NCI-H146 (cell line): ENCODE measurements at regions not wholly inside any gene's neighbourhood (a gene's known extent, or its start where the extent isn't known, plus 50 kb on each side); places are given as distances from the start of the nearest gene placed in this dataset.

Experiments
- DNase-seq: peaks from one replicate; lab custom pipeline; 2025; lab: John Stamatoyannopoulos, UW

- no peak for DNase-seq
These were observed 156.8 kb upstream of the BCL6 start for GRCh38 chr3:187902041-187902471.

DNA sequence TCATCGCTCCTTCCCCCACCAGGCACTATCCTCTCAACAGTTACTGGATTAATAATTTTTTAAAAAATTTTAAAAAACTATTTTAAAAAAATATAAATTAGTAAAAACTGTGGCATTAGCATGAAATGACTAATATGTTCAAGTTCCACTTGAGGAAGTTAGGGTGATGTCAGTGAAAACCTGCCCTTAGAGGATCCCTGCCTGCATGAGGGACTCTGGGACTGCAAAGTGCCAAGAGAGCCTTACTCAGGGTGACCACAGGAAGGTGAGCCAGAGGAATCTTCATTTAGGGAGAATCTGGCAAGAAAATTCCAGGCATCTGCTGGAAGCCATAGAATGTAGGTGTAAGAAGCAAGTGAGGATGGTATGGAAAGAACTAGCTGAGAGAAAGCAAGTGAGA is 157.7 kb upstream of the BCL6 start:
- DNase-seq = no peak

DNA sequence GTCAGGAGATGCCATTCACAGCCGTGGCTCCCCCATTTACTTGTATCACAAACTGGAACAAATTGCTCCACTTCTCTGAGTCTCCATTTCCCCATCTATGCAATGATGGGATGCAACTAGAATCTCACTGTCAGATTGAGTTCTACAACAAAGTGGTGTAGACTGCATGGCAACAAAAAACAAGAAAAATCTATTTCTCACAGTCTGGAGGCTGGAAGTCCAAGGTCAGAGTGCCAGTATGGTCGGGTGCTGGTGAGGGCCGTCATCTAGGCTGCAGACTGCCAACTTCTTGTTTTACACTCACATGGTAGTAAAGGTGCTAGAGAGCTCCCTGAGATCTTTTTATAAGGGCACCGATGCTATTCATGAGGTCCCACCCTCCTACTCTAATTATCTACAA is 158.4 kb upstream of the BCL6 start:
- DNase-seq = no peak

DNA sequence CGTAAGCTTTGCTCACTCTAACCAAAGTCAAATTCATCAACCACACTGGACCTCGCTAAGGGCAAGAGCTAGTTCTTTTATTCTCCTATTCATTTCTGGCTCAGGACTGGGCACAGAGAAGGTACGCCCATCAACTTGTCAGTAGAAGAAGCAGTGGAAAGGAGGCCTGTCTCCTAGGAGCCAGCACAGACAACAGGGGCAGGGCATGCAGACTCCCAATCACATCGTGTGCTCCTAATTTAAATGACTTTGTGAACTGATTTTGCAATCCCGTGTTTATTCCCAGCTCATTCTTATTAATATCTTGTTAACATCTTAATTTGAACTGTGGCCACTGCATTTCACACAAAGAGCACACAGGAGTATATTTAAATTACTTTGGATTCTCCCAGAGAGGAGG is 161.1 kb upstream of the BCL6 start:
- DNase-seq = no peak

GRCh38 chr3:187906920-187907319 is 161.7 kb upstream of the BCL6 start:
- no peak for DNase-seq

GRCh38 chr3:187909866-187910265 is 164.6 kb upstream of the BCL6 start:
- DNase-seq = no peak

DNA sequence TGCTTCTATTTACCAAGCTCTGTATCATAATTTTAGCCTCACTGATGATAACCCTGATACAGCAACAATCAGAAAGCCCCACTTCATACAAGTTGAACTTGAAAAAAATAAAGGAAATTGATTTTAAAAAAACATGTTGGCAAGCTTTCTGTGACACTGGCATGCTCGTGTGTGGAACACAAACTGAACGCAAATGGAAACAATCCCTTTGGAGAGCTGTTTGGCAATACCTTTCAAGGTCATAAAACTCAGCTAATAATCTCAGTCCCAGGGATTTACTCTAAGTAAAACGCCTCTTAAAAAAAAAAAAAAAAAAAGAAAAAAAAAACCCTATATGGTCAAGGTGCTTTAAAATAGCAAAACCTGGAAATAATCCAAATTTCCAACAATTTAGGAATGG is 166.7 kb upstream of the BCL6 start:
- no peak for DNase-seq

- DNase-seq = no peak
These were observed 168.4 kb upstream of the BCL6 start for GRCh38 chr3:187913617-187914033.

- DNase-seq = no peak
These were observed 169.0 kb upstream of the BCL6 start for GRCh38 chr3:187914231-187914630.

DNA sequence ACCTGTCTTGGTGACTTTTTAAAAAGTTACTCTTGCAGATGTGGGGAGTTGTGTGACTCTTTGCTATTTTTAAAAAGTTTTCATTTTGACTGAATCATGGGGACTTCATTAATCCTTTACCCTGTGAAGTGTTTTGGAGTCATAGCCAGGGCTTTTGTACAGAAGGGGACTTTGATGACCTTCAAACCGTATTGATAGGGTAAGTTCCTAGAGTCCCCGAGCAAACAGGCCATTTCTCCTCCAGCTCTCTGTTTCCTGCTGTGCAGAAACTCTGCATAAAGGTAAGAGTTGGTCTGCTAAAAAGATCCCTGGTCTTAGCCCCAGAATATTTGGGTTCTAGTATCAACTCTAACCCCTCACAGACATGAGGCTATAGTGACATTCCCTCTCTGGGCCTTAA is 170.8 kb upstream of the BCL6 start:
- DNase-seq = no peak

DNA sequence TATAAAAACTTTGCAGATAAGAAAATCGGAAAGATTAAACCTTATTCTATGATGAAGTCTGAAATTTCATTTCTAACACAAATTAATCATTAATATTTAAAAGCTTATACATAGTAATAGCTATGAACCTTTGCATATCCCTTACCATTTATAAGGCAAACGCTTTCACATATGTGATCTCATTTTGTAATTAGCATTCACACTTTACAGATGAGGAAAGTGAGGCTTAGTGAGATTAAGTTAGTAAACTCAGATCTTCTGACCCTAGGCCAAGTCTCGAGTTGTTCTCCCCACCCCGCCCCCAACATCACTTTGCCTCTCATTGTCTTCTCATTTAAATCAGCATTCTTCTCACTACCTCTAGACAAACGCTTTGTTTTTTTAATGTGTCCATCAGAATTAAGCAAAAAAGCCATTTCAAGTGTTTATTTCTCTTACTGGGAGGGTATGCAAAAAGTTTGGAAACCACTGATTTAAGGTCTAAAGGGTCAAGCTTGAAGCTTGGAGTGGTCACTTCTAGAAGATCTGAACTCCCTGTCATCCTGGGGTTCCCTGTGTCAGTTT is 172.9 kb upstream of the BCL6 start:
- DNase-seq = no peak

GRCh38 chr3:187919048-187919447 is 173.8 kb upstream of the BCL6 start:
- DNase-seq = no peak

DNA sequence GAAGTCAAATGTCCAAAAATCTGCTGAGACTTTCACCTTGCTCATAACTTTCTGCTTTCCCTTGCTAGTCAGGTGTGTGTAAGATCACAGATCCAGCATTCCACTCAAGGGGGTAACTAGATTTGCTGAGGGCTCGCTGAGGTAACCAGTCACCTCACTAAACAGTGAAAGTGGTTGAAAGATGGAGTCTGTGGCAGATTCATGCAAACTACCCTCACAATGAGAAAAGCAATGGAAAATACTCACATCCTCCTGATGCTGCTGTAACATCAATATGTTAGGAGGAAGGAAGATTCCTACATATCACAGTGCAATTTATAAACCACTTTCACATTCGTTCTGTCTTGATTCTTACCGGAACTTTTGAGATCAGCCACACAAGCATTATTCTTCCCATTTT is 174.3 kb upstream of the BCL6 start:
- DNase-seq = no peak

- no peak for DNase-seq
These were observed 174.8 kb upstream of the BCL6 start for GRCh38 chr3:187920030-187920429.

DNA sequence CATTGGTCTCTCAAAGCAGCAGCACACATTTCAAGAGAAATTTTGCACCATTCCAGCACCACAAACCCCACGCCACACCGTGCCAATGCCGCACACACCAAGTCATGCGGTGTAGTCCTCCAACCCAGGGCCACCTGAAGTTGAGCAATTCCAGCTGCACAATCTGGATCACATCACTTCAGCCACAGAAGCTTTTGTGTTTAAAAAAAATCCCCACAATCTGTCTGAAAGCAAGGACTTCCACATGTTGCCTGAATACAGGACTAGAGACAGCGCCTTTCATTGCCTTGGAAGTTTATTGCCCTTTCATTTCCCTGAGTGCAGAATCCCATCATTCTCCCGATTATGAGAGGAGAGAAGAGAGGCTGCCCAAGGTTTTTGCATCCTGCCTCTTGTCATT is 175.6 kb upstream of the BCL6 start:
- no peak for DNase-seq

DNA sequence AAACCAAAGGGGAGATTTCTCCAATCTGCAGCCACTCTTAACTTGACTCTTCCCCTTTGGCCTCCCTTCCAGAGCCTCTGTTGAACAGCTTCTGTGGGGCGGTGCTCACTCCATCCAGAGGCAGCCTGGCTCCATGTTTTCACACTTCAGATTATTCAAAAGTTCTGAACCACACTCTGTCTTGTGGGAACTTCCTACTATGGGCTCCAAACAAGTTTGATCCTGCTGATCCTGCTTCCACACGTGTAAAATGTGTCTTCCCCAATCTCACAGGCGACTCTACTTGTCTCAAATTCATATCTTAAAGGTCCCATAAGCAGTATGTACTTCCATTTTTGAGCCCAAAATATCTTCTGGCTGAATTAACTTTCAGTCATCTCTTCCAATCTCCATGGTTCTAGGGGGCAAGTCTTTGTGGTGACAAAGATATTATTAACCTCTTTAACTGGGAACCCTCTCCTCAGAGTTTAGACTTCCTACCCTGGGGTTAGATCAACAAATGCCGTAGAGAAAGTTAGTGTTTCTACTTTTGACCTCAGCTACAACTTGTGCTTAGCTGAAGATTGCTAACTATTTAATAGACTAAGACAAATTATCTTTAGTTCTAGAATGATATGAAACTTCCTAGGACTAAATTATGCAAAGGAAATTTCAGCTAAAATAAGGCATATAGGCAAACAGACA is 176.3 kb upstream of the BCL6 start:
- no peak for DNase-seq

GRCh38 chr3:187922704-187923416 is 177.6 kb upstream of the BCL6 start:
- no peak for DNase-seq

- no peak for DNase-seq
These were observed 179.4 kb upstream of the BCL6 start for GRCh38 chr3:187924651-187925050.

GRCh38 chr3:187925326-187925725 is 180.1 kb upstream of the BCL6 start:
- DNase-seq = no peak

DNA sequence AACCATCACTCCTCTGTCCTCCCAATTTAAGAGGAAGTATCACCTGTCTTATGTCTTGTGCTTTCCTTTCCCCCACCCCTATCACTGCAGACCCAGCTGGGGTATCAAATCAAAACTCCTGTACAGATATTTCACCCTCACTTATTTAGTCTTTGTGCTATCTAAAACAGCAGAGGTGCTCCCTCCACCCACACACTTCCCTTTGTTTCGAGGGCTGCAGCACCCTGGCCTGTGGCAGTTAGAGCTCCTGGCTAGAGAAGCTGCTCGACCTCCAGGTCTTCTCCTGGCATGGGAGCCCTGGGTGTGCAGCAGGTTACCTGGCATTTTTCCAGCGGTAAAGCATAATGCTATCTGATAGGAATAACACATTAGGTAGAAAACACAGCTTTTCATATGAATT is 181.4 kb upstream of the BCL6 start:
- DNase-seq = no peak

DNA sequence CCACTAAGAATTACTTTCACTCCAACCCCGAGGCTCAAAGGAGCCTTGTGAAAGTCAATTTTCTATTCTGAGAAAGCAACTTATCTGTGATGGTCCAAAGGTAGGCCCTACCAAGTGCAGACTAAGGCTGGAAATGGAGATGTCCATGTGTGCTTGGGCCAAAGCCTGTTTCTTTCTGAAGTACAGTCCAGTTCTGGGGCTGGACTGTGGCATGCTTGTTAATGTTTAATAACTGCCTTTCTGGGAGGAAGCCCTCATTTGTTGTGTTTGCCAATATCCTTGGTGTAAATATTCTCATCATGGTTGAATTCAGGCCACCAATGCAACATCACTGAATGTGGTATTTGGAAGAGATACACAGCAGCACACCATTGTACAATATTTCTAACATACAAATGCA is 182.3 kb upstream of the BCL6 start:
- no peak for DNase-seq

DNA sequence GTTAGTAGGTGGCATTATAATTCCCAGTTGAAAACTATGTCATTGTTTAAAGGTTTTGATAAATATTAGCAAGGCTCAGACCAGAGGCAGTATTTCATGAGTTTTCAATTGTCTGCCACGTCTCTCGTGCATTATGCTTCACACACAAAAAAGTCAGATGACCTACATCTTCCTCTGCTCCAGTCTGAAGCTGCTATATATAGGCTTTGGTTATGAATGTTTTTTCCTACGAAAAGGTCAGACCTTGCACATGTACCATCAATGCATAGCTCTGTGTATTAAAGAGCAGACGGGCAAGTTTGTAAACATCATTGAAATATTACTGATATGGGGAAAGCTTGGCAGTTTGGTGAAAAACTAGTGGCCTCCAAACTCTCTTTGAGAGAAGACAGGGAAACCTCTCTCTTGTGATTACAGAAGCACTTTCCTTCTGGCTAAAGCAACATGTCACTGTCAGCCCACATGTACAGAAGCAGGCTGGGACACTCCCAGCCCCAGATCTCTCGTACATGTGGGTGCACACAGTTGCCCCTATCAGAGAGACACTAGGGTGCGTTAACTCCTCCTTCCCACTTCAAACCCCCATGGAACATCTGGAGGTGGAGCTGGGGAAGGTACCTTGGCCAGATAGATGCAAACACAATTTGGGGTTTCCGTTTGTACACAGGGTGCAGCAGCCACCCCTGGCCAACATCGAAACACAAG is 184.0 kb upstream of the BCL6 start:
- DNase-seq = no peak

- DNase-seq = no peak
These were observed 184.8 kb upstream of the BCL6 start for GRCh38 chr3:187930021-187930420.
